OCI-LY3 (cell line): ENCODE measurements at regions not wholly inside any gene's neighbourhood (a gene's known extent, or its start where the extent isn't known, plus 50 kb on each side); places are given as distances from the start of the nearest gene placed in this dataset.

ENCODE experiments used
- EZH2phosphoT487 ChIP-seq: fragments of 200-600 bp; shearing (Covaris generic); IDR thresholded peaks from 2 replicates; pipeline ENCODE4 v1.6.1; 2018; ENCODE audit warnings: antibody characterized with exemption, mixed run types, low read depth
- TF ChIP-seq, protein P1 (sequence below): fragments of 200-600, 300-600 bp; sonication (generic); IDR thresholded peaks from 2 replicates; pipeline ENCODE4 v1.5.1; 2014; ENCODE audit warnings: antibody characterized with exemption, low read length, low read depth

DNA sequence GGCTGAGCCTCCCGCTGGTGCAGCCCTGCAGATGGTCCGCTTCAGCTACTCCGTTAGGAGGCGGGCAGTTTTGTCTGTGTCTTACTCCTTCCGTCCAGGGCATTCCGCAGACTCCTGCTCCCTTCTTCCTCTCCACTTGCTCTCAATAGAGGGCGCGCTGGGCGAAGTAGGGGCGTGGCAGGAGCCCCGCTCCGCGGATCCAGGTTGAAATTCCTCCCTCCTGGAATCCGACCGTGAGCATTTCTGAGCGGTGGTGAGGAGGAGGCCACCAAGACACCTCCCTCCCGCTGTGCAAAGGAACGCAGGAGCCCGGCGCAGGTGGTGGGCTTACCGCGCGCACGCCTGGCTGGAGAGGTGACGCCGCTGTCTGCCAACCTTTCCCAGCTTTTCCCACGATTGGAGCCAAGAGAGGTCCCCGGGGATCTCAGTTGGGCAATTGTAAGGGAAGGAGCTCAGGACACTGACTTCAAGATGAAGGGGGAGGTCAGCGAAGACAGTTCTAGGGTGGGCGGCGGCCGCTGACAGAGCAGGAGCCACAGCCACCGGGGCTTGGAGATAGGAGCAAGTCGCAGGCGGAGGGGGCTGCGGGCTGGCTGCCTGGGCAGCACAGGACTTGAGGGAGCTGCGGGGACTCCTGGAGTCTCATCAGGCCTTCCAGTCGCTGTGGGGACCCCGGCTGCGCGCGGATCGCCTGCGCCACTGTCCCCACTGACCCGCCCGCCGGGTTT is 1011.3 kb downstream of the XPNPEP1 start:
- TF ChIP-seq, protein P1, sequence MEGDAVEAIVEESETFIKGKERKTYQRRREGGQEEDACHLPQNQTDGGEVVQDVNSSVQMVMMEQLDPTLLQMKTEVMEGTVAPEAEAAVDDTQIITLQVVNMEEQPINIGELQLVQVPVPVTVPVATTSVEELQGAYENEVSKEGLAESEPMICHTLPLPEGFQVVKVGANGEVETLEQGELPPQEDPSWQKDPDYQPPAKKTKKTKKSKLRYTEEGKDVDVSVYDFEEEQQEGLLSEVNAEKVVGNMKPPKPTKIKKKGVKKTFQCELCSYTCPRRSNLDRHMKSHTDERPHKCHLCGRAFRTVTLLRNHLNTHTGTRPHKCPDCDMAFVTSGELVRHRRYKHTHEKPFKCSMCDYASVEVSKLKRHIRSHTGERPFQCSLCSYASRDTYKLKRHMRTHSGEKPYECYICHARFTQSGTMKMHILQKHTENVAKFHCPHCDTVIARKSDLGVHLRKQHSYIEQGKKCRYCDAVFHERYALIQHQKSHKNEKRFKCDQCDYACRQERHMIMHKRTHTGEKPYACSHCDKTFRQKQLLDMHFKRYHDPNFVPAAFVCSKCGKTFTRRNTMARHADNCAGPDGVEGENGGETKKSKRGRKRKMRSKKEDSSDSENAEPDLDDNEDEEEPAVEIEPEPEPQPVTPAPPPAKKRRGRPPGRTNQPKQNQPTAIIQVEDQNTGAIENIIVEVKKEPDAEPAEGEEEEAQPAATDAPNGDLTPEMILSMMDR: peak; percentile 53
- no peak for TF ChIP-seq EZH2phosphoT487
